ENCODE measurements at regions not wholly inside any gene's neighbourhood (a gene's known extent, or its start where the extent isn't known, plus 50 kb on each side); places are given as distances from the start of the nearest gene placed in this dataset.
"Not testable (repeated sequence)": the region's sequence is repeated elsewhere in the genome, so short reads cannot be mapped to it uniquely, and the experiment has no call there.

DNA sequence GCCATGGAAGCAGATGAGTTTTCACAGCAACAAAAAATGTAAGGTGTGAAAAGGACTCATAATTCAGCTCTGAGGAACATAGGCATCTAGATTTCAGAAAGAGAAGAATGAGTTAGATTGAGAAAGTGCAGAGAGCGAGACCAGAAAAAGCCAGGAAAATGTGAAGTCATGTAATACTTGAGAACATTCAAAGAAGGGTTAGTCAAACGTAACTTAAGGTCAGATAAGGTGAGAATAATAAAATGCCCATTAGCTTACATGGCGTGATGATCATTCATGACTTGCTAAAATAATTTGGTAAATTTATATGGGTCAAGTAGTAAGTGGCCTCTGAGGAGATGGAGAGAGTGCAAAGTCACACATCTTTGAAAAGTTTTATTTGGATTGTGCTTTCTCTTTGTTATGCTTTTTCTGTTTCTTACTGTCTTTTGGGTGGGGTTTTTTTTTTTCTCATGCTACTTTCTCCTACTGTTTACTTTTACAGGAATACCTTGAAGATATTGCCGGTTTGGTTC lies 271.8 kb upstream of the NRG3 start:
- H3K4me1 ChIP-seq, result peaks cover 0 to 4% of the 10 kb centered on the region in 2 donors
- intact Hi-C loops (cut with DNase I), result no loop called here
- no peaks in the 10 kb centered on the region for H3K27me3 ChIP-seq
- TF ChIP-seq, protein P1, sequence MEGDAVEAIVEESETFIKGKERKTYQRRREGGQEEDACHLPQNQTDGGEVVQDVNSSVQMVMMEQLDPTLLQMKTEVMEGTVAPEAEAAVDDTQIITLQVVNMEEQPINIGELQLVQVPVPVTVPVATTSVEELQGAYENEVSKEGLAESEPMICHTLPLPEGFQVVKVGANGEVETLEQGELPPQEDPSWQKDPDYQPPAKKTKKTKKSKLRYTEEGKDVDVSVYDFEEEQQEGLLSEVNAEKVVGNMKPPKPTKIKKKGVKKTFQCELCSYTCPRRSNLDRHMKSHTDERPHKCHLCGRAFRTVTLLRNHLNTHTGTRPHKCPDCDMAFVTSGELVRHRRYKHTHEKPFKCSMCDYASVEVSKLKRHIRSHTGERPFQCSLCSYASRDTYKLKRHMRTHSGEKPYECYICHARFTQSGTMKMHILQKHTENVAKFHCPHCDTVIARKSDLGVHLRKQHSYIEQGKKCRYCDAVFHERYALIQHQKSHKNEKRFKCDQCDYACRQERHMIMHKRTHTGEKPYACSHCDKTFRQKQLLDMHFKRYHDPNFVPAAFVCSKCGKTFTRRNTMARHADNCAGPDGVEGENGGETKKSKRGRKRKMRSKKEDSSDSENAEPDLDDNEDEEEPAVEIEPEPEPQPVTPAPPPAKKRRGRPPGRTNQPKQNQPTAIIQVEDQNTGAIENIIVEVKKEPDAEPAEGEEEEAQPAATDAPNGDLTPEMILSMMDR (IDR thresholded peaks at IDR 0.05), result no peak
- TF ChIP-seq POLR2A (IDR thresholded peaks at IDR 0.05), result no peak
- DNase-seq, result no peak
- H3K36me3 ChIP-seq, result no peaks in the 10 kb centered on the region
- WGBS, 2 donors, result 56 to 58% methylated on average over 4 of the region's 4 CpGs
- H3K9me3 ChIP-seq, result no peaks in the 10 kb centered on the region
- no peak overlapping the region for H3K4me3 ChIP-seq (replicated peaks in 1 of 3)
- no peak overlapping the region for H3K27ac ChIP-seq

DNA sequence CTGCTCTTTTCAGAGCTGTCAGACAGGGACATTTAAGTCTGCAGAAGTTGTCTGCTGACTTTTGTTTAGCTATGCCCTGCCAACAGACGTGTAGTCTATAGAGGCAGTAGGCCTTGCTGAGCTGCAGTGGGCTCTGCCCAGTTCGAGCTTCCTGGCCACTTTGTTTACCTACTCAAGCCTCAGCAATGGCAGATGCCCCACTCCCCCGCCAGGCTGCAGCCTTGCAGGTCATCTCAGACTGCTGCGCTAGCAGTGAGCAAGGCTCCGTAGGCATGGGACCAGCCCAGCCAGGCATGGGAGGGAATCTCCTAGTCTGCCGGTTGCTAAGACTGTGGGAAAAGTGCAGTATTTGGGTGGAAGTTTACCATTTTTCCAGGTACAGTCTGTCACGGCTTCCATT lies 230.5 kb upstream of the NRG3 start:
- H3K36me3 ChIP-seq; H3K27ac ChIP-seq; intact Hi-C loops (cut with DNase I); H3K4me1 ChIP-seq; H3K27me3 ChIP-seq; DNase-seq; H3K9me3 ChIP-seq; H3K4me3 ChIP-seq (replicated peaks in 1 of 3): not testable (repeated sequence)
- WGBS, 2 donors, result 90 to 93% methylated on average over 6 to 7 of the region's 7 CpGs

DNA sequence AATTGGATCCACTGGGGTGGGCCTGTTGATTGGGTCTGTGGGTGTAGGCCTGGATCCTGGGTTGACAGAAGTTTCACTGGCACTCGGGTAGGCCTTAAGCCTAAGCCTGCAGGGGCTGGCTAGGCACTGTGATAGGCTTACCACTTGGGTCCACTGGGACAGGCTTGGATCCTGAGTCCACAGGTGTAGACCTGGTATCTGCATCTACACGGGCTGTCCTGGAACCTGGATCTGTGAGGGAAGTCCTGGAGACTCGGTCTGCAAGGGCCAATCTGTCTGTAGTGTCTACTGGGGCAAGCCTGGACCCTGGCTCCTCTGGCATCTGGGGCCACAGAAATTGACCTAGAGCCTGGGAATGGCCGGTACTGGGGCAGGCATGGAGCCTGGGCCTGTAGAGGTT lies 219.0 kb upstream of the NRG3 start:
- Histone ChIP-seq H3K4me3 (replicated peaks in 1 of 3) (no peak overlapping the region), H3K9me3 (no peaks in the 10 kb centered on the region), H3K36me3 (no peaks in the 10 kb centered on the region), H3K27ac (no peak overlapping the region), H3K4me1 (no peaks in the 10 kb centered on the region), H3K27me3 (no peaks in the 10 kb centered on the region)
- 93 to 100% methylated on average over 1 to 4 of the region's 4 CpGs for WGBS, 2 donors
- no peak for DNase-seq
- intact Hi-C loops (cut with DNase I), result no loop called here
- TF ChIP-seq POLR2A (IDR thresholded peaks at IDR 0.05), result no peak

DNA sequence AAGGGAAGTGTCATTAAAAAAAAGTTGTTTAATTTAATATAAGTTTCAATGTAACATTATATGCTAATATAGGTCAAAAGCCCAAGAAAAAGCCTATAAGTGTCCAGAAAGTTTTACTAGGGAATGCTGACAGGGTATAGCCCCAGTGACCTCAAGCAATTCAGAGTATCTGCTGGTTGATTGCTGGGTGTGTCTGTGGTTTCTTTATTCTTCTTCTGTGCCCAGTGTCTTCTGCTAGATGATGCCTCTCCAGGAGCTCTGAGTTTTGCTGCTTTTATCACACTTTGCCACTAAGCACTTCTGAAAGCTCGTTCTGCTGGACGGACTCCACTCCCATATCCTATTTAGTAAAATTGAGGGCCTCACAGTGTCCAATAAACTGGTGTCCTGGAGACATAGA lies 212.2 kb upstream of the NRG3 start:
- TF ChIP-seq, protein P1 (IDR thresholded peaks at IDR 0.05), result no peak
- TF ChIP-seq POLR2A (IDR thresholded peaks at IDR 0.05), result no peak
- Histone ChIP-seq H3K4me1 (peaks cover 0 to 6% of the 10 kb centered on the region in 2 donors), H3K4me3 (replicated peaks in 1 of 3) (no peak overlapping the region), H3K36me3 (no peaks in the 10 kb centered on the region), H3K27ac (no peak overlapping the region), H3K27me3 (no peaks in the 10 kb centered on the region), H3K9me3 (no peaks in the 10 kb centered on the region)
- intact Hi-C loops (cut with DNase I), result no loop called here
- no peak for DNase-seq
- WGBS, 2 donors, result 85 to 92% methylated on average over 2 of the region's 2 CpGs

DNA sequence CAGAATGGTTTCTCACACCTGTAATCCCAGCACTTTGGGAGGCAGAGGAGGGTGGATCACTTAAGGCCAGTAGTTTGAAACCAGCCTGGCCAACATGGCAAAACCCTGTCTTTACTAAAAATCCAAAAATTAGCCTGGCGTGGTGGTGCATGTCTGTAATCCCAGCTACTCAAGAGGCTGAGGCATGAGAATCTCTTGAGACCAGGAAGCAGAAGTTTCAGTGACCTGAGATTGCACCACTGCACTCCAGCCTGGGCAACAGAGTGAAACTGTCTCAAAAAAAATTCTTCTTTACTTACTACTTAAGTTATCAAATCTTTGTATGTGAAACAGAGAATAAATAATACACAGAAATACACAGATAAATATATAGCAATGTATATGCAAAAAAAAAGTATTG lies 210.2 kb upstream of the NRG3 start:
- peak; percentile 51 to 52 for DNase-seq
- 27 to 38% methylated on average over 1 of the region's 1 CpG for WGBS, 2 donors
- H3K4me1 ChIP-seq; H3K27me3 ChIP-seq; H3K9me3 ChIP-seq; H3K36me3 ChIP-seq; intact Hi-C loops (cut with DNase I); H3K27ac ChIP-seq; H3K4me3 ChIP-seq (replicated peaks in 1 of 3): not testable (repeated sequence)

DNA sequence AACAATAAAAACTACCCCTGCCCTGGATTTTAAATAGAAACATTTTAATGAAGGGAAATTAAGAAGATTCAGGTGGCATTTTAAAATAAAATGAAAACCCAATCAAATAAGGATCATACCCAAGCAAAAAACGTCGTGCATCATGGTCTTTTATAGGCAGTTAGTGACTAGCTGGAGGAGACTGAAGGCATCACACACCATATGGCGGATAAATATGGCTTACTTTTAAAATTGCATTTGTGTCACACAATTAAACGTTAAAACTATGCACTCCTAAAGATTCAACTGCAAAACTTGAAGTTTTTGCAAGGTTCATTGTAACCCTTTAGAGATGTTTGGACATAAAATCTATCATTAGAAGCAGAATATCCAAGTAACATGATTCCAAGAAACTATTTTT lies 200.1 kb upstream of the NRG3 start:
- Histone ChIP-seq H3K27ac (no peak overlapping the region), H3K9me3 (no peaks in the 10 kb centered on the region), H3K36me3 (no peaks in the 10 kb centered on the region), H3K27me3 (no peaks in the 10 kb centered on the region), H3K4me3 (replicated peaks in 1 of 3) (no peak overlapping the region), H3K4me1 (no peaks in the 10 kb centered on the region)
- intact Hi-C loops (cut with DNase I), result no loop called here
- 85 to 87% methylated on average over 4 of the region's 4 CpGs for WGBS, 2 donors
- TF ChIP-seq POLR2A (IDR thresholded peaks at IDR 0.05), result no peak
- TF ChIP-seq, protein P1 (IDR thresholded peaks at IDR 0.05), result no peak
- no peak for DNase-seq

DNA sequence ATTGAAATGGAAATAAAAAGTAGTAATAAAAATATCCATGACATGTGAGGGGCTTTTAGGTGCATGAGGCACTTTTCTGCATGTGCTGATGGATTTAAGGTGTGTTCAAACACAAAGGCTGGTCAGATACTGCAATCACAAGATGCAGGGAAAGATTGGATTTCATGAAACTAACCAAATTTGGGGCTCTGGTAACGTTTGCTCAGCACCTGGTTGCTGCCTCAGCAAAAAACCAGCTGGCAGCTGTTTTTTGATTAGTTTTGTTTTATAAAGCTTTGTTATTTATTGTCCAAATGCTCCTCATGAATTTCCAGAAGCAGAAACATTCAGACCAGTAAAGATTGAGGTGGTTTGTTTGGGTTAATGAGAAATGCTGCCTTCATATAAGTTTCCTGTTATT lies 195.7 kb upstream of the NRG3 start:
- Histone ChIP-seq H3K27me3 (no peaks in the 10 kb centered on the region), H3K4me3 (replicated peaks in 1 of 3) (no peak overlapping the region), H3K36me3 (no peaks in the 10 kb centered on the region), H3K9me3 (no peaks in the 10 kb centered on the region), H3K4me1 (no peaks in the 10 kb centered on the region), H3K27ac (no peak overlapping the region)
- intact Hi-C loops (cut with DNase I), result no loop called here
- DNase-seq, result no peak
- WGBS, 2 donors, result 41 to 53% methylated on average over 1 of the region's 1 CpG
- TF ChIP-seq, protein P1 (IDR thresholded peaks at IDR 0.05), result no peak
- TF ChIP-seq POLR2A (IDR thresholded peaks at IDR 0.05), result no peak
